ENCODE measurements at regions not wholly inside any gene's neighbourhood (a gene's known extent, or its start where the extent isn't known, plus 50 kb on each side); places are given as distances from the start of the nearest gene placed in this dataset.

GRCh38 chr9:24824607-24825006, 278.9 kb upstream of the IZUMO3 start:
- no peak for TF ChIP-seq CTCF (IDR thresholded peaks at IDR 0.05)
- no peak overlapping the region for H2AFZ ChIP-seq
- no peak overlapping the region for H3K4me2 ChIP-seq (ENCODE audit: low read length)
- H3K4me3 ChIP-seq (ENCODE audit: low read depth, low read length) = no peak overlapping the region
- no peaks in the 10 kb centered on the region for H3K4me1 ChIP-seq
- no peaks in the 10 kb centered on the region for H3K79me2 ChIP-seq
- H3K36me3 ChIP-seq (ENCODE audit: control insufficient read depth, insufficient read depth, low read length) = no peaks in the 10 kb centered on the region
- no peaks in the 10 kb centered on the region for H3K9me3 ChIP-seq (ENCODE audit: control insufficient read depth, low read length)
- no peak overlapping the region for H3K9ac ChIP-seq
- no peaks in the 10 kb centered on the region for H3K27me3 ChIP-seq (ENCODE audit: control insufficient read depth, insufficient read depth, low read length)
- no peak overlapping the region for H3K27ac ChIP-seq

GRCh38 chr9:24820196-24820595, 274.5 kb upstream of the IZUMO3 start:
- H3K27ac ChIP-seq = no peak overlapping the region
- H3K9me3 ChIP-seq (ENCODE audit: control insufficient read depth, low read length) = no peaks in the 10 kb centered on the region
- H3K4me1 ChIP-seq = no peaks in the 10 kb centered on the region
- H3K79me2 ChIP-seq = no peaks in the 10 kb centered on the region
- H3K9ac ChIP-seq = no peak overlapping the region
- H3K36me3 ChIP-seq (ENCODE audit: control insufficient read depth, insufficient read depth, low read length) = no peaks in the 10 kb centered on the region
- no peak for TF ChIP-seq CTCF (IDR thresholded peaks at IDR 0.05)
- no peaks in the 10 kb centered on the region for H3K27me3 ChIP-seq (ENCODE audit: control insufficient read depth, insufficient read depth, low read length)
- H3K4me2 ChIP-seq (ENCODE audit: low read length) = no peak overlapping the region
- H2AFZ ChIP-seq = no peak overlapping the region
- no peak overlapping the region for H3K4me3 ChIP-seq (ENCODE audit: low read depth, low read length)

- Histone ChIP-seq H3K79me2 (no peaks in the 10 kb centered on the region), H3K36me3 (ENCODE audit: control insufficient read depth, insufficient read depth, low read length) (no peaks in the 10 kb centered on the region), H3K4me1 (no peaks in the 10 kb centered on the region), H3K9ac (no peak overlapping the region), H3K27ac (no peak overlapping the region), H3K9me3 (ENCODE audit: control insufficient read depth, low read length) (no peaks in the 10 kb centered on the region), H3K4me2 (ENCODE audit: low read length) (no peak overlapping the region), H2AFZ (no peak overlapping the region), H3K27me3 (ENCODE audit: control insufficient read depth, insufficient read depth, low read length) (no peaks in the 10 kb centered on the region), H3K4me3 (ENCODE audit: low read depth, low read length) (no peak overlapping the region)
- no peak for TF ChIP-seq CTCF (IDR thresholded peaks at IDR 0.05)
These were observed 272.1 kb upstream of the IZUMO3 start for GRCh38 chr9:24817756-24818155.

- no peaks in the 10 kb centered on the region for H3K36me3 ChIP-seq (ENCODE audit: control insufficient read depth, insufficient read depth, low read length)
- no peak for TF ChIP-seq CTCF (IDR thresholded peaks at IDR 0.05)
- no peaks in the 10 kb centered on the region for H3K4me1 ChIP-seq
- no peak overlapping the region for H3K4me2 ChIP-seq (ENCODE audit: low read length)
- H3K27ac ChIP-seq = no peak overlapping the region
- no peak overlapping the region for H2AFZ ChIP-seq
- no peak overlapping the region for H3K4me3 ChIP-seq (ENCODE audit: low read depth, low read length)
- no peaks in the 10 kb centered on the region for H3K27me3 ChIP-seq (ENCODE audit: control insufficient read depth, insufficient read depth, low read length)
- no peak overlapping the region for H3K9ac ChIP-seq
- no peaks in the 10 kb centered on the region for H3K79me2 ChIP-seq
- no peaks in the 10 kb centered on the region for H3K9me3 ChIP-seq (ENCODE audit: control insufficient read depth, low read length)
These were observed 270.3 kb upstream of the IZUMO3 start for GRCh38 chr9:24816006-24816405.

- Histone ChIP-seq H3K9me3 (ENCODE audit: control insufficient read depth, low read length) (no peaks in the 10 kb centered on the region), H2AFZ (no peak overlapping the region), H3K36me3 (ENCODE audit: control insufficient read depth, insufficient read depth, low read length) (no peaks in the 10 kb centered on the region), H3K4me3 (ENCODE audit: low read depth, low read length) (no peak overlapping the region), H3K4me1 (no peaks in the 10 kb centered on the region), H3K27ac (no peak overlapping the region), H3K9ac (no peak overlapping the region), H3K27me3 (ENCODE audit: control insufficient read depth, insufficient read depth, low read length) (no peaks in the 10 kb centered on the region), H3K4me2 (ENCODE audit: low read length) (no peak overlapping the region), H3K79me2 (no peaks in the 10 kb centered on the region)
- no peak for TF ChIP-seq CTCF (IDR thresholded peaks at IDR 0.05)
These were observed 255.6 kb upstream of the IZUMO3 start for GRCh38 chr9:24801344-24801743.
